CD4-positive, alpha-beta memory T cell (primary cell): ENCODE measurements at regions not wholly inside any gene's neighbourhood (a gene's known extent, or its start where the extent isn't known, plus 50 kb on each side); places are given as distances from the start of the nearest gene placed in this dataset.

Experiments used
- CTCF ChIA-PET: fragments of 350-600 bp; sonication (Branson Sonifier 250); formaldehyde crosslinking; loops from one replicate; lab custom pipeline; 2021; ENCODE audit warnings: inconsistent platforms; ENCODE audit not compliant: partially characterized antibody; lab: Charles Lee
- POLR2A ChIA-PET: fragments of 350-600 bp; sonication (Branson Sonifier 250); formaldehyde crosslinking; loops from one replicate; lab custom pipeline; 2021; ENCODE audit not compliant: partially characterized antibody; lab: Charles Lee
- DNase-seq, 5 donors: peaks; one replicate each; pipeline versions ENCODE4 v3.0.0 to v3.0.0-alpha.2; 2020 to 2022; ENCODE audit warnings: mixed read lengths in 1 of 5
- H3K27ac ChIP-seq: one replicate; pipeline ENCODE4 v1.7.0; 2013; ENCODE audit warnings: low read depth, low read length
- H3K27me3 ChIP-seq: 2 replicates; pipeline ENCODE4 v1.7.0; 2013; ENCODE audit warnings: mild to moderate bottlenecking, low read length, moderate library complexity; ENCODE audit not compliant: insufficient read depth
- H3K36me3 ChIP-seq: 2 replicates; pipeline ENCODE4 v1.7.0; 2013; ENCODE audit warnings: mild to moderate bottlenecking, low read length, moderate library complexity; ENCODE audit not compliant: insufficient read depth
- H3K4me1 ChIP-seq: 2 replicates; pipeline ENCODE4 v1.7.0; 2013; ENCODE audit warnings: mild to moderate bottlenecking, low read length, moderate library complexity; ENCODE audit not compliant: insufficient read depth
- H3K4me3 ChIP-seq, 2 donors: one replicate each; pipeline ENCODE4 v1.7.0; 2013; ENCODE audit warnings: low read length in 2 of 2, mild to moderate bottlenecking in 1 of 2
- H3K9me3 ChIP-seq, 2 donors: one replicate each; pipeline ENCODE4 v1.7.0; 2013; ENCODE audit warnings: low read length in 2 of 2, control low read depth in 1 of 2; ENCODE audit not compliant: control insufficient read depth in 1 of 2
- H3K27ac Mint-ChIP-seq, 7 donors: one replicate each; pipeline ENCODE4 v1.8.0; 2020 to 2021; ENCODE audit warnings: mixed read lengths in 7 of 7, mild to moderate bottlenecking in 6 of 7, inconsistent platforms in 3 of 7, moderate library complexity in 3 of 7
- H3K27me3 Mint-ChIP-seq, 2 donors: one replicate each; pipeline ENCODE4 v1.8.0; 2020 to 2021; ENCODE audit warnings: mixed read lengths in 2 of 2
- H3K36me3 Mint-ChIP-seq, 2 donors: one replicate each; pipeline ENCODE4 v1.8.0; 2020 to 2021; ENCODE audit warnings: mixed read lengths in 2 of 2, inconsistent platforms in 1 of 2, mild to moderate bottlenecking in 1 of 2
- H3K4me1 Mint-ChIP-seq, 4 donors: one replicate each; pipeline ENCODE4 v1.8.0; 2020 to 2021; ENCODE audit warnings: mixed read lengths in 4 of 4, mild to moderate bottlenecking in 1 of 4
- H3K4me3 Mint-ChIP-seq, 8 donors: one replicate each; pipeline ENCODE4 v1.8.0; 2020 to 2021; ENCODE audit warnings: mixed read lengths in 8 of 8, mild to moderate bottlenecking in 7 of 8, moderate library complexity in 6 of 8, inconsistent platforms in 3 of 8
- H3K9me3 Mint-ChIP-seq, 8 donors: one replicate each; pipeline ENCODE4 v1.8.0; 2020 to 2021; ENCODE audit warnings: mixed read lengths in 8 of 8, mild to moderate bottlenecking in 5 of 8, inconsistent platforms in 3 of 8, moderate library complexity in 1 of 8
- intact Hi-C: fragments of 100-400 bp; cut with micrococcal nuclease; formaldehyde crosslinking; loops from one replicate; pipeline ENCODE4 v1.15.1; 2023

DNA sequence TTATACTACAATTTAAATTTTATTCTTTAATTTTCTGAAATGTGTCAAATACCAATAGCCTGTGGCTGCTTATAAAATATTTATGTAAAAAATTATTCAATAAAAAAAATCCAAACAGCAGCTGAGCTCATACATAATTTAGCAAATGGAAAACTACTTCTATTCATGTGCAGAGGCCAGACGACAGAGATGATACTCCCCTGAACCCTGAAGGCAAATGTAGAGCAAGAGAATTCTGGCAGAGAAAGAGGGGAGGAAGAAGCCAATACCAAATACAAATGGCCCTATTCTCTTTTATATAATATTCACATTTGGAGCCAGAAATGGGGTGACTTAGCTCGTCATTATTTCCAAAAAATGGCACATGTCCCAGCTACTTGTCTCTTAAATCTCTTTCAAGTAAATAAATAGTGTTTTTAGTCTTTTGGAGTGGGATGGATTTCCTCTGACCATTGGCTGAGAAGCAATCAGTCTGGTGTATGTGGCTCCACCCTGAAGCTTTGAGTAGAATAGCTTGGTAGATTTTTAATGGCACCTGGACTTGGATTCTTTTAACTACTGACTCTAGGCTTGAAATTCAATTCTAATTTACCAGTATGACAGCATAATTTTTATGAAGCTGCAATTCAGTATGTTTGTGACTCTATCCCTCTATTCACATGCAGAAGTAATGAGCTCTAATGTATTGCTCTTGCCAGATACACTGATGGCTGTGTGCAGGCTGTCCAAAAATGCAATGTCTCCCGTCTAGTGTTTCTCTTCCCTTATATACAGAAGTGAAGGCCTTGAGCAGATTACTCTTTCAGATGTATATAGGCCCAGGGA is 113.4 kb upstream of the SCAF11 start:
- CTCF ChIA-PET, result interaction anchor here (1.3 kb wide), 1 partner anchor 32 kb away, joined by 3 read pairs; no protein-coding TSS in a partner anchor
- no peak overlapping the region for H3K4me3 Mint-ChIP-seq

DNA sequence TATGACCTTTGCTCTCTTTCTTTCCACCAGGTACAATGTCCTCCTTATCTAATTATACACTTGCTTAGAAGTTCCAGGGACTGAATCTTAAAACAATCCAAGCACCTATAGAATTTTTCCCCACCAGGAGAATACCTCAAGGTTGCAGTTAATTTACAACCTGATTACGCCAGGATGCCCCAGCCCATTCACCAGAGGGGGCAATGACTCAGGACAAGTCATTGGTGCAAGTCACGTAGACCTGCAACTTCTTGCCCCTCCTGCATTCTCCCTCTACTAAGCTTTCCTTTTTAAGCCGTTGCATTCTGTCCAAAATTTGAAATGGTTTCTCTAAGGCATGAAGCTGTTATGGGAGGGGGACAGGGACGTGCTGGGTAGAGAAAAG is 111.1 kb upstream of the SCAF11 start:
- Mint-ChIP-seq H3K27ac (no peak overlapping the region), H3K4me3 (no peak overlapping the region), H3K4me1 (no peaks in the 10 kb centered on the region), H3K27me3 (peaks cover 3 to 8% of the 10 kb centered on the region in 2 donors), H3K9me3 (peaks cover 0 to 7% (median under 1%) of the 10 kb centered on the region in 8 donors), H3K36me3 (no peaks in the 10 kb centered on the region)
- Histone ChIP-seq H3K9me3 (no peaks in the 10 kb centered on the region), H3K4me1 (no peaks in the 10 kb centered on the region), H3K27me3 (no peaks in the 10 kb centered on the region), H3K36me3 (no peaks in the 10 kb centered on the region), H3K4me3 (no peak overlapping the region), H3K27ac (no peak overlapping the region)
- CTCF ChIA-PET, result no interaction called here
- no peak for DNase-seq
- intact Hi-C loops, result no loop called here
- POLR2A ChIA-PET, result no interaction called here

More for the DNA sequence above, 113.4 kb upstream of the SCAF11 start:
- Histone ChIP-seq H3K4me1 (no peaks in the 10 kb centered on the region), H3K36me3 (no peaks in the 10 kb centered on the region), H3K27me3 (no peaks in the 10 kb centered on the region), H3K27ac (no peak overlapping the region), H3K4me3 (no peak overlapping the region), H3K9me3 (no peaks in the 10 kb centered on the region)
- Mint-ChIP-seq H3K27ac (no peak overlapping the region), H3K9me3 (peaks cover 0 to 5% (median 0%) of the 10 kb centered on the region in 8 donors), H3K36me3 (no peaks in the 10 kb centered on the region), H3K4me1 (no peaks in the 10 kb centered on the region), H3K27me3 (peaks cover 0 to 4% of the 10 kb centered on the region in 2 donors)
- POLR2A ChIA-PET, result no interaction called here
- intact Hi-C loops, result no loop called here
- DNase-seq, result no peak

DNA sequence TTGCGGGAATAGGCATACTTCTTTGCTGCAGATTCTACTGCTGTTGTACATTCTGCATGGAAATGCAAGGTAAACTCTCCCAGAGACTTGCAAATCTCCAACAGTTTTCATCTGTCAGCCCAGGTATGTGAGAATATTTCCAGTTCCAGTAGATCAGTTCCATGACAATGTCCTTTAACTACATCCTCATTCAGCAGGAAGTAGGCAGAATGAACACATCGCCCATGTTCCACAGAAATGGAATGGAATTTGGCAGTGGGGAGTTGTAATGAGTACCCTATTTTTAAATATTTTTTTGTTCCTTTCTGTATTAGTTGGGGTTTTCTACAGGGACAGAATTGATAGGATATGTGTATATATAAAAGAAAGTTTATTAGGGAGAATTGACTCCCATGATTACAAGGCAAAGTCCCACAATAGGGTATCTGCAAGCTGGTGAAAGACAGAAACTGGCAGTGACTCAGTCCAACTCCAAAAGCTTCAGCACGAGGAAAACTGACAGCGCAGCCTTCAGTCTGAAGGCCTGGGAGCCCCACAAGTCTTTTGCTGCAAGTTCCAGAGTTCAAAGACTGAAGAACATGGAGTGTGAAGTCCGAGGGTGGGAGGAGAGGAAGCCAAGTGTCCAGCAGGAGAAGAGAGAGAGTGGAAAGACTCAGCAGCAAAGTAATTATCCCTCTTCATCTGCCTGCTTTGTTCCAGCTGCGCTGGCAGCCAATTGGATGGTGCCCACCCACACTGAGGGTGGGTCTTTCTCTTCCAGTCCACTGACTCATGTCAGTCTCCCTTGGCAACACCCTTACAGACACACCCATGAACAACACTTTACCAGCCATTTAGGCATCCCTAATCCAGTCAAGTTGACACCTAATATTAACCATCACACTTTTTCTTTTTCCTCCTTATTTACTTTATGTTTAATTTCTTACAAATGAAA is 110.4 kb upstream of the SCAF11 start:
- Histone ChIP-seq H3K27me3 (no peaks in the 10 kb centered on the region), H3K4me1 (no peaks in the 10 kb centered on the region), H3K27ac (no peak overlapping the region), H3K4me3 (no peak overlapping the region), H3K36me3 (no peaks in the 10 kb centered on the region), H3K9me3 (no peaks in the 10 kb centered on the region)
- intact Hi-C loops, result no loop called here
- Mint-ChIP-seq H3K27ac (no peak overlapping the region), H3K4me1 (no peaks in the 10 kb centered on the region), H3K36me3 (no peaks in the 10 kb centered on the region), H3K27me3 (peaks cover 6 to 11% of the 10 kb centered on the region in 2 donors), H3K4me3 (no peak overlapping the region), H3K9me3 (peaks cover 0 to 11% (median 2%) of the 10 kb centered on the region in 8 donors)
- ChIA-PET CTCF (no interaction called here), POLR2A (no interaction called here)
- no peak for DNase-seq

DNA sequence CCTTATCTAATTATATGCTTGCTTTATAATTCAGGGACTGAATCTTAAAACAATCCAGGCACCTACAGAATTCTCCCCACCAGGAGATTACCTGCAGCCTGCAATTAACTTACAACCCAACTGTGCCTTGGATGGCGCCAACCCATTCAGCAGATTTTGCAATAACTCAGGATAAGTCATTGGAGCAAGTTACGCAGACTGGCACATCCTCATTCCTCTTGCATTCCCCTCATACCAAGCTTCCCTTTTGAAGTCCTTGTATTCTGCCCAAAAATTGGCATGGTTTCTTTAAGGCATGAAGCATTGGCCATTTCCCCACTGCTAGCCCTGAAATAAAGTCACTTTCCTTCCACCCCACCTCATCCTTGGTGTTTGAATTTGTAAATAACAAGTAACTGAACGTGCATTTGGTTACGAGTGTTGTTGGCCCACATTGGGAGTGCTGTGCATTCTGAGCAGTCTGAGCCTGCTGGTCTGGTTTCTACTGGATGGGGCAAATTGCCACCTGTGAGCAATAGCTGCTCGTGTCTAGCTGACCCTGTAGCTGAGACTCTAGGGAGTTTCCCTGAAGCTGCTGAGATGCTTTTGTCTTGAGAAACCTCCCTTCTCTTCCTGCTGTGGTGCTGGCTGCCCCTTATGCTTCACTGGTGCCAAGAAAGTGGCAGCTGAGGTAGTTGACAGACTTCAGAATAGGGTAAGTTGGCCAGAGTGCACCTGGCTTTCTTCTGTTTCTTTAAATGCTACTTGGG is 99.2 kb upstream of the SCAF11 start:
- CTCF ChIA-PET, result no interaction called here

DNA sequence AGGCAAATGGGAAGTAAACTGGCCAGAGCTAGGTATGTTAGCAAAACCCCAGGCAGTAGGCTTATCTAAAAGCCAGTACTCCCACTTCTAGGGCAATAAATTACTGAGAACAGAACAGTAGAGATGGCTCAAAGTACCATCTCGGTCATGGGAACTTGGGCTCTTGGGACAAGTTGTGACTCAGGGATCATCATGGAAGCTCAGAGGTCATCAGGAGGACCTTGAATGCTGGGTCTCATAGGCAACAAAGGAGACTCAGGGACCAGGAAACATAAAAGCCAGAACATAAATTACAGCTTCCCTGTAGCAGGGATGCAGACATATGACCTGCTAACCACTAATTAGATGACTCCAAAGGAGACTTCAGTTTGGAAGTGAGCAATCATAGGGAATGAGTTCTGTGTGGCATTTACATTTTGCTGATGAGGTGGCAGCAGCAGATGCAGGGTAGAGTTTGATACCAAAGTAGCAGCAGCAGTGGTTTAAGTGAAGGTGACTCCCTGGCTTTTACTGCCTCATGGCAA is 97.6 kb upstream of the SCAF11 start:
- DNase-seq, result no peak
- intact Hi-C loops, result no loop called here
- no peaks in the 10 kb centered on the region for H3K36me3 ChIP-seq
- ChIA-PET POLR2A (no interaction called here), CTCF (no interaction called here)
- H3K4me3 ChIP-seq, result no peak overlapping the region
- H3K27me3 ChIP-seq, result no peaks in the 10 kb centered on the region
- Mint-ChIP-seq H3K36me3 (no peaks in the 10 kb centered on the region), H3K9me3 (peaks cover 0 to 37% (median 12%) of the 10 kb centered on the region in 8 donors), H3K27ac (no peak overlapping the region), H3K4me1 (no peaks in the 10 kb centered on the region), H3K4me3 (no peak overlapping the region), H3K27me3 (peaks cover 12 to 24% of the 10 kb centered on the region in 2 donors)
- H3K4me1 ChIP-seq, result no peaks in the 10 kb centered on the region
- H3K9me3 ChIP-seq, result peaks cover 0 to 6% of the 10 kb centered on the region in 2 donors
- no peak overlapping the region for H3K27ac ChIP-seq

More for the DNA sequence above, 99.2 kb upstream of the SCAF11 start:
- peaks cover 0 to 33% (median 14%) of the 10 kb centered on the region in 8 donors for H3K9me3 Mint-ChIP-seq
- no peaks in the 10 kb centered on the region for H3K4me1 Mint-ChIP-seq
- no peak overlapping the region for H3K4me3 Mint-ChIP-seq
- peaks cover 0 to 6% of the 10 kb centered on the region in 2 donors for H3K9me3 ChIP-seq
- DNase-seq, result no peak
- POLR2A ChIA-PET, result no interaction called here
- H3K27me3 ChIP-seq, result no peaks in the 10 kb centered on the region
- H3K4me1 ChIP-seq, result no peaks in the 10 kb centered on the region
- H3K27me3 Mint-ChIP-seq, result peaks cover 20 to 30% of the 10 kb centered on the region in 2 donors
- no peaks in the 10 kb centered on the region for H3K36me3 Mint-ChIP-seq
- no peak overlapping the region for H3K4me3 ChIP-seq
- H3K36me3 ChIP-seq, result no peaks in the 10 kb centered on the region
- intact Hi-C loops, result no loop called here
- H3K27ac Mint-ChIP-seq, result peak overlapping the region in 1 of 7 donors; percentile 25
- no peak overlapping the region for H3K27ac ChIP-seq

DNA sequence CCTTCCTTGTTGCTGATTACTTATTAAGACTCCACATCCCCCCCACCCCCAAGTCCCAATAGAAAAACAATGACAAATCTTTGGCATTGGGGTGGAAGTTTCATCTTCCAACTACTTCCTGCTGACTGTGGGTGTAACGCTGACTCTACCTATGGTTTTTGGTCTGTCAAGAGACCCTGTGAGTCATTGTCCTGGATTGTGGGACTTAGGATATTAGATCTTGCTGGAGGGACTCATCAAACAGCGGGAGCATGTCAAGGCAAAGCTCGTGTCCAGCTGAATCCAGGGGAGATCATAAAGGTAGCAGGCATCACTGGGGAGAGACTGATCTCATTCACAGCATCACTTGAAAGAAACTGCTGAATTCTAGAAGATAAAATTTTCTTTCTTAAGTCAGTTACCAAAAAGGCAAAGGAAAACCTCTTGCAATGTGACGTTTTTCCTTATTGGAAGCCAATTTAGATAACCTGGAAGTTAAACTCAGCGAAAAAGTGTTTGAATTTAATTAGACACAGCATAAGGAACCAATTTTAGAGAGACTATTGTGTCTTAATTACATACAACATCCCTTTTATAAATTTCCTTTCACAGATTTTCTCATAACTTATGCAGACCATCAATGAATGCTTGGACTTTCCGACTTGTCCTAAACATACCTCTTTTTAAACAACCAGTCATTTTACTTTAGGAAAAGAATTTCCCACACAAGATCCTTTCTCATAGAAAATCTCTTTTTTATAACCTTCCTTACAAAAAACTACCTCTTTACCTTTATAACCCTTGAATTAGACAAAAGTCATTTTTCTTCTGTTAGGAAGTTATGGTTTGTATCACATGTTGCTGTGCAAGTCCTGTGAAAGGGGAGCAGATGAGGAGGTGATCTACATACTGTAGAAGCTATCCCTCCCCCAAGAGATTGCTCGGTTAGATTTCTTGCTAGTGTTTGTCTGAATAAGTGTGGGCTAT is 94.6 kb upstream of the SCAF11 start:
- POLR2A ChIA-PET, result no interaction called here
- H3K36me3 Mint-ChIP-seq, result no peaks in the 10 kb centered on the region
- no peaks in the 10 kb centered on the region for H3K4me1 Mint-ChIP-seq
- Histone ChIP-seq H3K27ac (no peak overlapping the region), H3K27me3 (no peaks in the 10 kb centered on the region), H3K4me1 (no peaks in the 10 kb centered on the region), H3K36me3 (no peaks in the 10 kb centered on the region), H3K9me3 (no peaks in the 10 kb centered on the region), H3K4me3 (no peak overlapping the region)
- peaks cover 6 to 9% of the 10 kb centered on the region in 2 donors for H3K27me3 Mint-ChIP-seq
- H3K27ac Mint-ChIP-seq, result no peak overlapping the region
- intact Hi-C loops, result no loop called here
- H3K9me3 Mint-ChIP-seq, result peaks cover 0 to 20% (median 1%) of the 10 kb centered on the region in 8 donors
- H3K4me3 Mint-ChIP-seq, result no peak overlapping the region
- DNase-seq, result no peak
- CTCF ChIA-PET, result no interaction called here
